ENCODE measurements at regions not wholly inside any gene's neighbourhood (a gene's known extent, or its start where the extent isn't known, plus 50 kb on each side); places are given as distances from the start of the nearest gene placed in this dataset.

- no peaks in the 10 kb centered on the region for H3K79me2 ChIP-seq (replicated peaks; ENCODE audit: insufficient read depth)
- Mint-ChIP-seq H3K27ac (no peak overlapping the region), H3K36me3 (ENCODE audit: low read depth) (no peaks in the 10 kb centered on the region), H3K27me3 (ENCODE audit: insufficient read depth, low read depth, poor library complexity) (no peaks in the 10 kb centered on the region), H3K4me1 (no peaks in the 10 kb centered on the region), H3K9me3 (peaks cover 5% of the 10 kb centered on the region; the same call in 2 of the 3 replicates), H3K4me3 (no peak overlapping the region)
- H3K27me3 ChIP-seq (ENCODE audit: insufficient read depth), result no peaks in the 10 kb centered on the region
- no peak overlapping the region for H3K4me3 ChIP-seq
- H4K20me1 ChIP-seq (replicated peaks; ENCODE audit: insufficient read depth), result no peaks in the 10 kb centered on the region
- no peaks in the 10 kb centered on the region for H3K4me1 ChIP-seq (ENCODE audit: insufficient read depth)
- H3K9me2 ChIP-seq (ENCODE audit: insufficient read depth), result peaks cover 6% of the 10 kb centered on the region; the same call in 1 of the 2 replicates
- no peaks in the 10 kb centered on the region for H3F3A ChIP-seq (replicated peaks; ENCODE audit: low read depth)
- DNase-seq (ENCODE audit: low spot score), result no peak
- ATAC-seq, result no peak
- peak overlapping the region; percentile 54 for H2AFZ ChIP-seq
- H3K4me2 ChIP-seq, result no peak overlapping the region
- no peaks in the 10 kb centered on the region for H3K36me3 ChIP-seq (ENCODE audit: insufficient read depth)
- no peak for TF ChIP-seq ZNF114 (CRISPR knock-in tag; IDR thresholded peaks at IDR 0.05)
- TF ChIP-seq CTCF (conservative IDR thresholded peaks at IDR 0.05; ENCODE audit: low read depth in 2 of 2), result no peak
- no peak for TF ChIP-seq JUNB (IDR thresholded peaks at IDR 0.05; ENCODE audit: unreplicated experiment)
- no peak for TF ChIP-seq ZNF331 (CRISPR knock-in tag; IDR thresholded peaks at IDR 0.05; ENCODE audit: low read depth)
- TF ChIP-seq ZNF462 (CRISPR knock-in tag; IDR thresholded peaks at IDR 0.05), result no peak
- TF ChIP-seq NANOG (IDR thresholded peaks at IDR 0.05; ENCODE audit: borderline replicate concordance), result no peak
- no peak for TF ChIP-seq POLR2AphosphoS5 (IDR thresholded peaks at IDR 0.05; ENCODE audit: low read depth)
- no peak for TF ChIP-seq STAT1 (IDR thresholded peaks at IDR 0.05; ENCODE audit: unreplicated experiment)
- no peak for TF ChIP-seq ETS1 (IDR thresholded peaks at IDR 0.05)
- no peak for TF ChIP-seq EZH2phosphoT487 (IDR thresholded peaks at IDR 0.05; ENCODE audit: unreplicated experiment)
- no peak for TF ChIP-seq CREB1 (CRISPR knock-in tag; IDR thresholded peaks at IDR 0.05; ENCODE audit: low read depth)
- H3K27ac ChIP-seq (ENCODE audit: low read depth), result no peak overlapping the region
These were observed 958.8 kb downstream of the IGSF11 start for GRCh38 chr3:118075873-118076272.

All from GM23338 (cell line).